ENCODE measurements at regions not wholly inside any gene's neighbourhood (a gene's known extent, or its start where the extent isn't known, plus 50 kb on each side); places are given as distances from the start of the nearest gene placed in this dataset.

GRCh38 chr9:71218774-71219173 lies 97.4 kb upstream of the TRPM3 start:
- Histone ChIP-seq H3K4me1 (ENCODE audit: insufficient read depth, low read length) (peaks cover 3% of the 10 kb centered on the region), H3K9ac (ENCODE audit: low read length) (no peak overlapping the region), H3K4me2 (ENCODE audit: low read length) (no peak overlapping the region), H3K9me3 (ENCODE audit: insufficient read depth, low read depth, low read length) (no peaks in the 10 kb centered on the region), H2AFZ (ENCODE audit: low read depth, low read length) (no peak overlapping the region), H3K27me3 (ENCODE audit: insufficient read depth, low read length) (no peaks in the 10 kb centered on the region), H3K79me2 (ENCODE audit: insufficient read depth, low read length) (no peaks in the 10 kb centered on the region), H4K20me1 (ENCODE audit: insufficient read depth, low read length) (no peaks in the 10 kb centered on the region), H3K36me3 (ENCODE audit: insufficient read depth, low read length) (no peaks in the 10 kb centered on the region), H3K27ac (ENCODE audit: low read depth, low read length) (no peak overlapping the region), H3K4me3 (ENCODE audit: insufficient read depth, low read depth, low read length) (no peak overlapping the region)
- peak; percentile 5 for DNase-seq (ENCODE audit: low read depth)
- H3K36me3 Mint-ChIP-seq (ENCODE audit: low read depth, unreplicated experiment) = no peaks in the 10 kb centered on the region
- peaks cover 3% of the 10 kb centered on the region for H3K9me3 Mint-ChIP-seq (ENCODE audit: unreplicated experiment)
- peak overlapping the region; percentile 44 for H3K27ac Mint-ChIP-seq (ENCODE audit: unreplicated experiment)
- TF ChIP-seq EZH2 (IDR thresholded peaks at IDR 0.05; ENCODE audit: insufficient read depth, low read length) = no peak
- TF ChIP-seq CTCF (IDR thresholded peaks at IDR 0.05; ENCODE audit: insufficient read depth, low read depth, low read length) = no peak
- no peaks in the 10 kb centered on the region for H3K27me3 Mint-ChIP-seq (ENCODE audit: low read depth, unreplicated experiment)
- H3K4me1 Mint-ChIP-seq (ENCODE audit: low read depth, unreplicated experiment) = peaks cover 8% of the 10 kb centered on the region
- FAIRE-seq = no peak
- no peak overlapping the region for H3K4me3 Mint-ChIP-seq (ENCODE audit: unreplicated experiment)

GRCh38 chr9:71213633-71214032 lies 92.2 kb upstream of the TRPM3 start:
- Histone ChIP-seq H3K4me2 (ENCODE audit: low read length) (no peak overlapping the region), H3K4me3 (ENCODE audit: insufficient read depth, low read depth, low read length) (no peak overlapping the region), H3K36me3 (ENCODE audit: insufficient read depth, low read length) (no peaks in the 10 kb centered on the region), H3K9me3 (ENCODE audit: insufficient read depth, low read depth, low read length) (no peaks in the 10 kb centered on the region), H4K20me1 (ENCODE audit: insufficient read depth, low read length) (no peaks in the 10 kb centered on the region), H3K9ac (ENCODE audit: low read length) (no peak overlapping the region), H3K4me1 (ENCODE audit: insufficient read depth, low read length) (no peaks in the 10 kb centered on the region), H3K27me3 (ENCODE audit: insufficient read depth, low read length) (no peaks in the 10 kb centered on the region), H3K79me2 (ENCODE audit: insufficient read depth, low read length) (no peaks in the 10 kb centered on the region), H3K27ac (ENCODE audit: low read depth, low read length) (no peak overlapping the region), H2AFZ (ENCODE audit: low read depth, low read length) (no peak overlapping the region)
- H3K27me3 Mint-ChIP-seq (ENCODE audit: low read depth, unreplicated experiment) = no peaks in the 10 kb centered on the region
- no peak overlapping the region for H3K4me3 Mint-ChIP-seq (ENCODE audit: unreplicated experiment)
- peaks cover 3% of the 10 kb centered on the region for H3K9me3 Mint-ChIP-seq (ENCODE audit: unreplicated experiment)
- no peak for FAIRE-seq
- no peak overlapping the region for H3K27ac Mint-ChIP-seq (ENCODE audit: unreplicated experiment)
- no peak for TF ChIP-seq CTCF (IDR thresholded peaks at IDR 0.05; ENCODE audit: insufficient read depth, low read depth, low read length)
- TF ChIP-seq EZH2 (IDR thresholded peaks at IDR 0.05; ENCODE audit: insufficient read depth, low read length) = no peak
- DNase-seq (ENCODE audit: low read depth) = no peak
- peaks cover under 1% of the 10 kb centered on the region for H3K4me1 Mint-ChIP-seq (ENCODE audit: low read depth, unreplicated experiment)
- no peaks in the 10 kb centered on the region for H3K36me3 Mint-ChIP-seq (ENCODE audit: low read depth, unreplicated experiment)

GRCh38 chr9:71210326-71210725 lies 88.9 kb upstream of the TRPM3 start:
- FAIRE-seq (no peak), DNase-seq (ENCODE audit: low read depth) (no peak)
- no peak overlapping the region for H2AFZ ChIP-seq (ENCODE audit: low read depth, low read length)
- no peaks in the 10 kb centered on the region for H3K36me3 ChIP-seq (ENCODE audit: insufficient read depth, low read length)
- Mint-ChIP-seq H3K4me1 (ENCODE audit: low read depth, unreplicated experiment) (no peaks in the 10 kb centered on the region), H3K4me3 (ENCODE audit: unreplicated experiment) (no peak overlapping the region), H3K36me3 (ENCODE audit: low read depth, unreplicated experiment) (no peaks in the 10 kb centered on the region), H3K27ac (ENCODE audit: unreplicated experiment) (no peak overlapping the region), H3K9me3 (ENCODE audit: unreplicated experiment) (peaks cover 3% of the 10 kb centered on the region), H3K27me3 (ENCODE audit: low read depth, unreplicated experiment) (no peaks in the 10 kb centered on the region)
- H4K20me1 ChIP-seq (ENCODE audit: insufficient read depth, low read length) = no peaks in the 10 kb centered on the region
- H3K4me3 ChIP-seq (ENCODE audit: insufficient read depth, low read depth, low read length) = no peak overlapping the region
- H3K9ac ChIP-seq (ENCODE audit: low read length) = no peak overlapping the region
- no peak overlapping the region for H3K27ac ChIP-seq (ENCODE audit: low read depth, low read length)
- no peaks in the 10 kb centered on the region for H3K79me2 ChIP-seq (ENCODE audit: insufficient read depth, low read length)
- no peak overlapping the region for H3K4me2 ChIP-seq (ENCODE audit: low read length)
- no peaks in the 10 kb centered on the region for H3K9me3 ChIP-seq (ENCODE audit: insufficient read depth, low read depth, low read length)
- TF ChIP-seq EZH2 (IDR thresholded peaks at IDR 0.05; ENCODE audit: insufficient read depth, low read length) = no peak
- no peak for TF ChIP-seq CTCF (IDR thresholded peaks at IDR 0.05; ENCODE audit: insufficient read depth, low read depth, low read length)
- H3K4me1 ChIP-seq (ENCODE audit: insufficient read depth, low read length) = no peaks in the 10 kb centered on the region
- no peaks in the 10 kb centered on the region for H3K27me3 ChIP-seq (ENCODE audit: insufficient read depth, low read length)
